Neural cell (in vitro differentiated cells): ENCODE measurements at regions not wholly inside any gene's neighbourhood (a gene's known extent, or its start where the extent isn't known, plus 50 kb on each side); places are given as distances from the start of the nearest gene placed in this dataset.

Experiments
- H2AFZ ChIP-seq: fragments of 200-600, 300-800 bp; sonication (generic), shearing (Covaris generic); 2 replicates; pipeline ENCODE4 v1.6.0; 2014; ENCODE audit warnings: low read depth, mild to moderate bottlenecking, antibody characterized with exemption, low read length, moderate library complexity
- H3F3A ChIP-seq: fragments of 200-600 bp; shearing (Covaris generic); 2 replicates; pipeline ENCODE4 v1.6.1; 2016; ENCODE audit warnings: mild to moderate bottlenecking, moderate library complexity, mixed read lengths, antibody characterized with exemption, low read length; ENCODE audit not compliant: insufficient read depth, poor library complexity, severe bottlenecking
- H3K27ac ChIP-seq: fragments of 200-600, 300-800 bp; sonication (generic), shearing (Covaris generic); 2 replicates; pipeline ENCODE4 v1.5.1; 2014; ENCODE audit warnings: mild to moderate bottlenecking, low read length, moderate library complexity
- H3K27me3 ChIP-seq: fragments of 300-800, 200-600 bp; sonication (generic), shearing (Covaris generic); 2 replicates; pipeline ENCODE4 v1.6.0; 2014; ENCODE audit warnings: mild to moderate bottlenecking, low read depth, low read length, moderate library complexity; ENCODE audit not compliant: insufficient read depth
- H3K36me3 ChIP-seq: fragments of 300-800, 200-600 bp; sonication (generic), shearing (Covaris generic); 2 replicates; pipeline ENCODE4 v1.5.1; 2014; ENCODE audit warnings: mild to moderate bottlenecking, antibody characterized with exemption, low read length, moderate library complexity; ENCODE audit not compliant: insufficient read depth
- H3K4me2 ChIP-seq: fragments of 300-800, 200-600 bp; sonication (generic), shearing (Covaris generic); 2 replicates; pipeline ENCODE4 v1.6.0; 2014; ENCODE audit warnings: mild to moderate bottlenecking, low read length
- H3K4me3 ChIP-seq: fragments of 300-800, 200-600 bp; sonication (generic), shearing (Covaris generic); 2 replicates; pipeline ENCODE4 v1.5.1; 2014; ENCODE audit warnings: mild to moderate bottlenecking, low read length, moderate library complexity
- H3K79me2 ChIP-seq: fragments of 200-600 bp; shearing (Covaris generic); replicated peaks from 2 replicates; pipeline ENCODE4 v1.6.0; 2014; ENCODE audit warnings: mild to moderate bottlenecking, low read length, moderate library complexity; ENCODE audit not compliant: insufficient read depth
- H3K9ac ChIP-seq: fragments of 300-800, 200-600 bp; sonication (generic), shearing (Covaris generic); 2 replicates; pipeline ENCODE4 v1.6.1; 2016; ENCODE audit warnings: mild to moderate bottlenecking, low read length, mixed read lengths
- H3K9me2 ChIP-seq: fragments of 200-600 bp; shearing (Covaris generic); 2 replicates; pipeline ENCODE4 v1.6.1; 2016; ENCODE audit warnings: mild to moderate bottlenecking, low read length, mixed read lengths; ENCODE audit not compliant: insufficient read depth
- H3K9me3 ChIP-seq: fragments of 200-600, 300-800 bp; sonication (generic), shearing (Covaris generic); 2 replicates; pipeline ENCODE4 v1.6.1; 2016; ENCODE audit warnings: mild to moderate bottlenecking, mixed run types, low read length, moderate library complexity, mixed read lengths
- H4K20me1 ChIP-seq: fragments of 200-600 bp; shearing (Covaris generic); 2 replicates; pipeline ENCODE4 v1.6.1; 2016; ENCODE audit warnings: mild to moderate bottlenecking, mixed run types; ENCODE audit not compliant: insufficient read depth
- CTCF ChIP-seq: fragments of 450-650 bp; IDR thresholded peaks from 2 replicates; pipeline ENCODE4 v1.5.1; 2014; ENCODE audit warnings: antibody characterized with exemption, mild to moderate bottlenecking, moderate library complexity; ENCODE audit not compliant: poor library complexity, severe bottlenecking
- EP300 ChIP-seq: fragments of 450-650 bp; conservative IDR thresholded peaks from 2 replicates; pipeline ENCODE4 v1.6.1; 2014; ENCODE audit warnings: antibody characterized with exemption, mild to moderate bottlenecking, moderate library complexity; ENCODE audit not compliant: poor library complexity, severe bottlenecking
- EZH2 ChIP-seq: fragments of 200-600, 300-800 bp; shearing (Covaris generic), sonication (generic); IDR thresholded peaks from 2 replicates; pipeline ENCODE4 v1.6.1; 2014; ENCODE audit warnings: antibody characterized with exemption, low read length, borderline replicate concordance, mild to moderate bottlenecking; ENCODE audit not compliant: insufficient read depth, poor library complexity, severe bottlenecking
- MXI1 ChIP-seq: fragments of 450-650 bp; conservative IDR thresholded peaks from 2 replicates; pipeline ENCODE4 v1.6.1; 2014; ENCODE audit warnings: antibody characterized with exemption, mild to moderate bottlenecking; ENCODE audit not compliant: poor library complexity, severe bottlenecking
- POLR2AphosphoS5 ChIP-seq: IDR thresholded peaks from 2 replicates; pipeline ENCODE4 v1.6.1; 2012
- RAD21 ChIP-seq: fragments of 450-650 bp; conservative IDR thresholded peaks from 2 replicates; pipeline ENCODE4 v1.6.1; 2014; ENCODE audit warnings: antibody characterized with exemption, mild to moderate bottlenecking, moderate library complexity
- SMC3 ChIP-seq: fragments of 450-650 bp; conservative IDR thresholded peaks from 2 replicates; pipeline ENCODE4 v1.6.1; 2014; ENCODE audit warnings: antibody characterized with exemption, mild to moderate bottlenecking, moderate library complexity; ENCODE audit not compliant: poor library complexity
- TAF1 ChIP-seq: IDR thresholded peaks from 2 replicates; pipeline ENCODE4 v1.6.1; 2012; ENCODE audit warnings: low read depth
- TF ChIP-seq, protein P1 (sequence below): IDR thresholded peaks from 2 replicates; pipeline ENCODE4 v1.6.1; 2012; ENCODE audit warnings: borderline replicate concordance

GRCh38 chr18:43776997-43777396 lies 499.7 kb upstream of the SYT4 start:
- no peaks in the 10 kb centered on the region for H3F3A ChIP-seq
- no peak overlapping the region for H3K4me3 ChIP-seq
- H3K27me3 ChIP-seq: no peaks in the 10 kb centered on the region
- no peak for TF ChIP-seq SMC3
- no peak for TF ChIP-seq MXI1
- TF ChIP-seq, protein P1, sequence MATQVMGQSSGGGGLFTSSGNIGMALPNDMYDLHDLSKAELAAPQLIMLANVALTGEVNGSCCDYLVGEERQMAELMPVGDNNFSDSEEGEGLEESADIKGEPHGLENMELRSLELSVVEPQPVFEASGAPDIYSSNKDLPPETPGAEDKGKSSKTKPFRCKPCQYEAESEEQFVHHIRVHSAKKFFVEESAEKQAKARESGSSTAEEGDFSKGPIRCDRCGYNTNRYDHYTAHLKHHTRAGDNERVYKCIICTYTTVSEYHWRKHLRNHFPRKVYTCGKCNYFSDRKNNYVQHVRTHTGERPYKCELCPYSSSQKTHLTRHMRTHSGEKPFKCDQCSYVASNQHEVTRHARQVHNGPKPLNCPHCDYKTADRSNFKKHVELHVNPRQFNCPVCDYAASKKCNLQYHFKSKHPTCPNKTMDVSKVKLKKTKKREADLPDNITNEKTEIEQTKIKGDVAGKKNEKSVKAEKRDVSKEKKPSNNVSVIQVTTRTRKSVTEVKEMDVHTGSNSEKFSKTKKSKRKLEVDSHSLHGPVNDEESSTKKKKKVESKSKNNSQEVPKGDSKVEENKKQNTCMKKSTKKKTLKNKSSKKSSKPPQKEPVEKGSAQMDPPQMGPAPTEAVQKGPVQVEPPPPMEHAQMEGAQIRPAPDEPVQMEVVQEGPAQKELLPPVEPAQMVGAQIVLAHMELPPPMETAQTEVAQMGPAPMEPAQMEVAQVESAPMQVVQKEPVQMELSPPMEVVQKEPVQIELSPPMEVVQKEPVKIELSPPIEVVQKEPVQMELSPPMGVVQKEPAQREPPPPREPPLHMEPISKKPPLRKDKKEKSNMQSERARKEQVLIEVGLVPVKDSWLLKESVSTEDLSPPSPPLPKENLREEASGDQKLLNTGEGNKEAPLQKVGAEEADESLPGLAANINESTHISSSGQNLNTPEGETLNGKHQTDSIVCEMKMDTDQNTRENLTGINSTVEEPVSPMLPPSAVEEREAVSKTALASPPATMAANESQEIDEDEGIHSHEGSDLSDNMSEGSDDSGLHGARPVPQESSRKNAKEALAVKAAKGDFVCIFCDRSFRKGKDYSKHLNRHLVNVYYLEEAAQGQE: no peak
- TF ChIP-seq POLR2AphosphoS5: no peak
- no peak for TF ChIP-seq EP300
- no peak for TF ChIP-seq EZH2
- TF ChIP-seq TAF1: no peak
- no peak for TF ChIP-seq RAD21
- TF ChIP-seq CTCF: no peak
- no peaks in the 10 kb centered on the region for H4K20me1 ChIP-seq
- no peak overlapping the region for H3K9ac ChIP-seq
- H3K9me3 ChIP-seq: no peaks in the 10 kb centered on the region
- H3K27ac ChIP-seq: no peak overlapping the region
- no peaks in the 10 kb centered on the region for H3K79me2 ChIP-seq
- H3K9me2 ChIP-seq: no peaks in the 10 kb centered on the region
- H2AFZ ChIP-seq: no peak overlapping the region
- H3K4me2 ChIP-seq: no peak overlapping the region
- no peaks in the 10 kb centered on the region for H3K36me3 ChIP-seq

GRCh38 chr18:43777636-43778304 lies 500.5 kb upstream of the SYT4 start:
- no peak overlapping the region for H3K9ac ChIP-seq
- no peaks in the 10 kb centered on the region for H4K20me1 ChIP-seq
- TF ChIP-seq EZH2 (no peak), EP300 (no peak), SMC3 (no peak), MXI1 (no peak), TAF1 (no peak), POLR2AphosphoS5 (no peak), RAD21 (no peak), CTCF (no peak)
- TF ChIP-seq, protein P1: no peak
- H3K4me3 ChIP-seq: no peak overlapping the region
- H3K9me2 ChIP-seq: no peaks in the 10 kb centered on the region
- no peaks in the 10 kb centered on the region for H3K79me2 ChIP-seq
- H3K27me3 ChIP-seq: no peaks in the 10 kb centered on the region
- H3K27ac ChIP-seq: no peak overlapping the region
- H3F3A ChIP-seq: no peaks in the 10 kb centered on the region
- H3K4me2 ChIP-seq: no peak overlapping the region
- no peaks in the 10 kb centered on the region for H3K9me3 ChIP-seq
- no peaks in the 10 kb centered on the region for H3K36me3 ChIP-seq
- no peak overlapping the region for H2AFZ ChIP-seq
